ENCODE measurements at regions not wholly inside any gene's neighbourhood (a gene's known extent, or its start where the extent isn't known, plus 50 kb on each side); places are given as distances from the start of the nearest gene placed in this dataset.

GRCh38 chr21:17402937-17403336, 109.9 kb upstream of the CXADR start:
- TF ChIP-seq, protein P1, sequence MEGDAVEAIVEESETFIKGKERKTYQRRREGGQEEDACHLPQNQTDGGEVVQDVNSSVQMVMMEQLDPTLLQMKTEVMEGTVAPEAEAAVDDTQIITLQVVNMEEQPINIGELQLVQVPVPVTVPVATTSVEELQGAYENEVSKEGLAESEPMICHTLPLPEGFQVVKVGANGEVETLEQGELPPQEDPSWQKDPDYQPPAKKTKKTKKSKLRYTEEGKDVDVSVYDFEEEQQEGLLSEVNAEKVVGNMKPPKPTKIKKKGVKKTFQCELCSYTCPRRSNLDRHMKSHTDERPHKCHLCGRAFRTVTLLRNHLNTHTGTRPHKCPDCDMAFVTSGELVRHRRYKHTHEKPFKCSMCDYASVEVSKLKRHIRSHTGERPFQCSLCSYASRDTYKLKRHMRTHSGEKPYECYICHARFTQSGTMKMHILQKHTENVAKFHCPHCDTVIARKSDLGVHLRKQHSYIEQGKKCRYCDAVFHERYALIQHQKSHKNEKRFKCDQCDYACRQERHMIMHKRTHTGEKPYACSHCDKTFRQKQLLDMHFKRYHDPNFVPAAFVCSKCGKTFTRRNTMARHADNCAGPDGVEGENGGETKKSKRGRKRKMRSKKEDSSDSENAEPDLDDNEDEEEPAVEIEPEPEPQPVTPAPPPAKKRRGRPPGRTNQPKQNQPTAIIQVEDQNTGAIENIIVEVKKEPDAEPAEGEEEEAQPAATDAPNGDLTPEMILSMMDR (IDR thresholded peaks at IDR 0.05): no peak
- H3K27ac ChIP-seq: no peak overlapping the region
- H3K9me3 ChIP-seq: no peaks in the 10 kb centered on the region
- no peak for DNase-seq (ENCODE audit: low spot score)
- H3K4me1 ChIP-seq: no peaks in the 10 kb centered on the region
- H3K27me3 ChIP-seq: no peaks in the 10 kb centered on the region
- H3K4me3 ChIP-seq: no peak overlapping the region
- no peaks in the 10 kb centered on the region for H3K36me3 ChIP-seq

GRCh38 chr21:17406202-17406601, 106.6 kb upstream of the CXADR start:
- no peak overlapping the region for H3K4me3 ChIP-seq
- H3K9me3 ChIP-seq: no peaks in the 10 kb centered on the region
- H3K4me1 ChIP-seq: no peaks in the 10 kb centered on the region
- H3K27me3 ChIP-seq: no peaks in the 10 kb centered on the region
- no peaks in the 10 kb centered on the region for H3K36me3 ChIP-seq
- TF ChIP-seq, protein P1 (IDR thresholded peaks at IDR 0.05): no peak
- no peak overlapping the region for H3K27ac ChIP-seq
- DNase-seq (ENCODE audit: low spot score): no peak

DNA sequence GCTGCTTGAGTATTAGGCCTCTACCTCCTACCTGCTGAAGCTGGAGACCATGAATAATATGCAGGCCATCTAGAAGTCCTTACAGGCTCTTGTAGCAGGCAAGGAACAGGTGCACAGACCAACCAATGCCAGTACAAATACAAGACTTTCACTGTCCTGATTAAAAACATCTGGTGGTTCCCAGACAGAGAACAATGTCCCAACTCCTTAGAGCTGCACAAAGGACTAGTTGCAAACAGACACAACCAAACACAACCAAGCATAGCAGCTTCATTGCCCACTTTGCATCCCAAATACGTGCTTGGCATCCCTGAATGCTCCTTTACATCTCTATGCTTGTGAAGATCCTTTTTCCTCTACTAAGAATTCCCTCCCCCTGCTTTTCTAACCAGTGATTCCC, 98.1 kb upstream of the CXADR start:
- no peak for DNase-seq (ENCODE audit: low spot score)

GRCh38 chr21:17416139-17416538, 96.7 kb upstream of the CXADR start:
- Histone ChIP-seq H3K27ac (no peak overlapping the region), H3K4me3 (no peak overlapping the region), H3K9me3 (no peaks in the 10 kb centered on the region), H3K4me1 (peaks cover 0 to 7% of the 10 kb centered on the region in 2 donors), H3K36me3 (no peaks in the 10 kb centered on the region), H3K27me3 (no peaks in the 10 kb centered on the region)
- TF ChIP-seq, protein P1 (IDR thresholded peaks at IDR 0.05): no peak
- no peak for DNase-seq (ENCODE audit: low spot score)

More for the DNA sequence above, 98.1 kb upstream of the CXADR start:
- H3K4me1 ChIP-seq: peaks cover 0 to 7% of the 10 kb centered on the region in 2 donors
- no peak overlapping the region for H3K27ac ChIP-seq
- H3K4me3 ChIP-seq: no peak overlapping the region
- TF ChIP-seq, protein P1 (IDR thresholded peaks at IDR 0.05): no peak
- no peaks in the 10 kb centered on the region for H3K36me3 ChIP-seq
- H3K9me3 ChIP-seq: no peaks in the 10 kb centered on the region
- H3K27me3 ChIP-seq: no peaks in the 10 kb centered on the region

DNA sequence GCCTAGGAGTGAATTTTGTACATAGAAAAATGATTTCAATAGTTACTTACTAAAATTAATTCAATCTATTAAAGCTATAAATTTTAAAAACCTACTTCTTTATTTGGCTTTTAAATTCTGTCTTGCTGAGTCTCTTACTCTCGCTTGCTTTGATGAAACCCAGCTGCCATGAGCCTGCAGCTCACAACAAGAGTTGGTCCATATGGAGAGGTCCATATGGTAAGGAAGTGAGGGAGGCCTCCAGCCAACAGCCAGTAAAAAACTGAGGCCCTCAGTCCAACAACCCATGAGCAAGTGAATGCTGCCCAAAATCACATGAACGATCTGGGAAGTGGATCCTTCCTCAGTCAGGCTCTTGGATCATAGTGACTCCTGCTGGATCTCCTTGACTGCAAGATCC, 89.9 kb upstream of the CXADR start:
- H3K4me3 ChIP-seq: no peak overlapping the region
- no peaks in the 10 kb centered on the region for H3K4me1 ChIP-seq
- TF ChIP-seq, protein P1 (IDR thresholded peaks at IDR 0.05): no peak
- no peak overlapping the region for H3K27ac ChIP-seq
- H3K27me3 ChIP-seq: no peaks in the 10 kb centered on the region
- H3K9me3 ChIP-seq: no peaks in the 10 kb centered on the region
- no peaks in the 10 kb centered on the region for H3K36me3 ChIP-seq
- no peak for DNase-seq (ENCODE audit: low spot score)

- H3K36me3 ChIP-seq: no peaks in the 10 kb centered on the region
- no peak for DNase-seq (ENCODE audit: low spot score)
- no peak overlapping the region for H3K4me3 ChIP-seq
- H3K9me3 ChIP-seq: no peaks in the 10 kb centered on the region
- H3K27ac ChIP-seq: no peak overlapping the region
- H3K4me1 ChIP-seq: no peaks in the 10 kb centered on the region
- no peaks in the 10 kb centered on the region for H3K27me3 ChIP-seq
- TF ChIP-seq, protein P1 (IDR thresholded peaks at IDR 0.05): no peak
These were observed 85.7 kb upstream of the CXADR start for GRCh38 chr21:17427157-17427556.
